GM12878 (cell line): ENCODE measurements at regions not wholly inside any gene's neighbourhood (a gene's known extent, or its start where the extent isn't known, plus 50 kb on each side); places are given as distances from the start of the nearest gene placed in this dataset.
A peak's percentile ranks its signal among the peaks of the same experiment; 100 is the strongest.

Experiments
- ATAC-seq: fragments of 200-7000 bp; cut with Tn5 transposase; 3 replicates; pipeline ENCODE4 v1.9.1; 2020; ENCODE audit warnings: mild to moderate bottlenecking, moderate library complexity
- BruUV-seq: library from RNA; stranded (reverse); fragments of 400-500 nt; replicated peaks from 2 replicates; lab custom pipeline; 2021; lab: Mats Ljungman, UMichigan
- CTCF ChIA-PET: fragments of 300-600 bp; sonication (Branson Sonifier 250); formaldehyde crosslinking; extraction: SDS; loops from one replicate; lab custom pipeline; 2021; ENCODE audit warnings: inconsistent platforms; lab: Yijun Ruan, JAX
- POLR2A ChIA-PET: fragments of 350-600 bp; formaldehyde crosslinking; extraction: SDS; loops from one replicate; lab custom pipeline; 2021; ENCODE audit warnings: inconsistent platforms; lab: Charles Lee
- RAD21 ChIA-PET: fragments of 300-600 bp; sonication (Branson Sonifier 250); formaldehyde crosslinking; loops from one replicate; lab custom pipeline; 2023; ENCODE audit warnings: antibody characterized with exemption; ENCODE audit not compliant: unreplicated experiment; lab: Charles Lee
- SMC1A ChIA-PET: fragments of 300-600 bp; sonication (Branson Sonifier 250); formaldehyde crosslinking; loops from one replicate; lab custom pipeline; 2023; ENCODE audit not compliant: unreplicated experiment, uncharacterized antibody; lab: Charles Lee
- DNase-seq: peaks from one replicate; pipeline ENCODE4 v3.0.0-alpha.2; 2011; ENCODE audit warnings: low read depth, low spot score
- FAIRE-seq: peaks from 3 replicates; lab custom pipeline; 2011; peaks lifted over from hg19 to GRCh38; lab: Jason Lieb, UNC
- H2AFZ ChIP-seq: 2 replicates; pipeline ENCODE4 v1.6.0; 2011; ENCODE audit warnings: low read depth, low read length, control low read depth; ENCODE audit not compliant: control insufficient read depth
- H3K27ac ChIP-seq: 2 replicates; pipeline ENCODE4 v1.5.1; 2011; ENCODE audit warnings: control low read depth; ENCODE audit not compliant: control insufficient read depth, insufficient read depth
- H3K27me3 ChIP-seq, 2 experiments: replicated peaks in 1 of 2; 2 replicates each; pipeline versions ENCODE4 v1.6.0 to v1.6.1; 2011; ENCODE audit warnings: low read length in 1 of 2; ENCODE audit not compliant: control insufficient read depth in 2 of 2, insufficient read depth in 2 of 2
- H3K36me3 ChIP-seq, 2 experiments: 2 replicates each; pipeline ENCODE4 v1.5.1; 2011; ENCODE audit warnings: low read length in 1 of 2; ENCODE audit not compliant: control insufficient read depth in 2 of 2, insufficient read depth in 2 of 2
- H3K4me1 ChIP-seq: 2 replicates; pipeline ENCODE4 v1.6.1; 2011; ENCODE audit warnings: mild to moderate bottlenecking, low read length, moderate library complexity, mixed read lengths; ENCODE audit not compliant: control insufficient read depth, insufficient read depth
- H3K4me2 ChIP-seq: 2 replicates; pipeline ENCODE4 v1.6.0; 2011; ENCODE audit warnings: control low read depth; ENCODE audit not compliant: control insufficient read depth, insufficient read depth
- H3K4me3 ChIP-seq: fragments of 200-600 bp; sonication (generic); 2 replicates; pipeline ENCODE4 v1.5.1; 2016
- H3K79me2 ChIP-seq: 2 replicates; pipeline ENCODE4 v1.6.0; 2011; ENCODE audit warnings: low read length; ENCODE audit not compliant: control insufficient read depth, insufficient read depth
- H3K9ac ChIP-seq: 2 replicates; pipeline ENCODE4 v1.8.0; 2011; ENCODE audit warnings: low read length, control low read depth, mixed read lengths; ENCODE audit not compliant: control insufficient read depth, insufficient read depth
- H3K9me3 ChIP-seq: replicated peaks from 3 replicates; pipeline ENCODE4 v1.5.1; 2011; ENCODE audit warnings: mild to moderate bottlenecking, low read length; ENCODE audit not compliant: control insufficient read depth, insufficient read depth
- H4K20me1 ChIP-seq: 2 replicates; pipeline ENCODE4 v1.6.0; 2011; ENCODE audit not compliant: control insufficient read depth, insufficient read depth
- JUNB ChIP-seq: IDR thresholded peaks from 2 replicates; pipeline ENCODE4 v1.6.1; 2016; ENCODE audit warnings: antibody characterized with exemption, mild to moderate bottlenecking
- NFXL1 ChIP-seq: fragments of 450-650 bp; IDR thresholded peaks from 2 replicates; pipeline ENCODE4 v1.6.1; 2017; ENCODE audit warnings: antibody characterized with exemption, mild to moderate bottlenecking, borderline replicate concordance
- RUNX3 ChIP-seq: IDR thresholded peaks from 2 replicates; pipeline ENCODE4 v1.6.1; 2012; ENCODE audit warnings: low read length, inconsistent platforms
- WGBS: methylation state at CpG from one replicate; pipeline ENCODE4 v1.1.6; 2016; ENCODE audit warnings: low lambda C conversion rate; ENCODE audit not compliant: insufficient replicate concordance, insufficient coverage; ENCODE audit errors: missing lambda C conversion rate; 5-methylcytosine and 5-hydroxymethylcytosine counted together
- in situ Hi-C: fragments of 300-500 bp; cut with MboI; formaldehyde crosslinking; loops from 9 replicates; pipeline ENCODE4 v1.14.3; 2018; ENCODE audit warnings: mixed read lengths
- intact Hi-C: fragments of 100-400 bp; cut with micrococcal nuclease; formaldehyde crosslinking; loops from one replicate; pipeline ENCODE4 v1.14.2; 2022; ENCODE audit not compliant: unreplicated experiment
- TF ChIP-seq, protein P1 (sequence below): IDR thresholded peaks from 2 replicates; pipeline ENCODE4 v1.6.1; 2011; ENCODE audit warnings: low read depth, low read length, improper control_type of control experiment, borderline replicate concordance
- TF ChIP-seq, protein P2 (sequence below): IDR thresholded peaks from 2 replicates; pipeline ENCODE4 v1.6.1; 2011; ENCODE audit warnings: borderline replicate concordance, low read depth, mild to moderate bottlenecking, moderate library complexity, low read length; ENCODE audit not compliant: insufficient read depth, poor library complexity, severe bottlenecking

DNA sequence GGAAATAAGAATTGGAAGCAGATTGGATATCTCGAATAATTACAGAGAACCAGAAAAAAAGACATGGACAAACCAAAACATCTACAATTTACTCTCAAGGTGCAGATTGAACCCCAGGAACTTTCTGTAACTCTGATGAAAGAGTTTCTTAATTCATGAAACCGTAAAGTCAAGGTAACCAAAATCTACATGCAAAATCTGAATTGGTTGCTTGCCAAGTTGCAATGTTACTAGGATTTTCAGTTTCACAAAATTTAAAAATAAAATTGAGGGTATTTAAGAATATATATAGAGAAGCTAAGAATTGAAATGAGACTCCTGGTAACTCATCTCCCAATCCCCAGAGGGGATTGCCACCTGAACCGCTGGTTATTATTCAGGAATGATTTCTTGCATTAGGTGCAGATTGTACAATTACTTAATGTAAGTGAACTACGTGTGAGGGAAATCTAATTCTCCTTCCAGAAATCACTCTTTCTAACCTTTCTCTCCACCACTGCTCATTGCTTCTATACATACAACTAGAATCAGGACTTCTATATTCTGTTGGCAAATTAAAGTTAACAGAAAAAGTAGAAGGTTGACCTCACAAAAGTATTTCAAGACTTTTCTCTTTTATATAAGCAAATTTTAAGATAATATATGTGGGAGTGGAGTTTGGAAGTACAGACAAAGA lies 221.5 kb upstream of the NDST4 start:
- 21% methylated on average over 4 of the region's 4 CpGs for WGBS
- ChIA-PET RAD21 (no interaction called here), CTCF (no interaction called here), POLR2A (no interaction called here), SMC1A (no interaction called here)
- intact Hi-C loops (no loop called here), in situ Hi-C loops (no loop called here)
- H3K4me2 ChIP-seq, result no peak overlapping the region
- H4K20me1 ChIP-seq, result no peaks in the 10 kb centered on the region
- ATAC-seq, result peak; percentile 73
- peaks cover 9% of the 10 kb centered on the region; the same call in 1 of the 2 replicates for H3K4me1 ChIP-seq
- H3K9ac ChIP-seq, result no peak overlapping the region
- FAIRE-seq, result peak; percentile 71
- BruUV-seq, result no TSS peak
- no peak overlapping the region for H3K27ac ChIP-seq
- no peaks in the 10 kb centered on the region for H3K9me3 ChIP-seq
- H2AFZ ChIP-seq, result no peak overlapping the region
- H3K27me3 ChIP-seq, result no peaks in the 10 kb centered on the region
- H3K36me3 ChIP-seq, result no peaks in the 10 kb centered on the region
- TF ChIP-seq, protein P1, sequence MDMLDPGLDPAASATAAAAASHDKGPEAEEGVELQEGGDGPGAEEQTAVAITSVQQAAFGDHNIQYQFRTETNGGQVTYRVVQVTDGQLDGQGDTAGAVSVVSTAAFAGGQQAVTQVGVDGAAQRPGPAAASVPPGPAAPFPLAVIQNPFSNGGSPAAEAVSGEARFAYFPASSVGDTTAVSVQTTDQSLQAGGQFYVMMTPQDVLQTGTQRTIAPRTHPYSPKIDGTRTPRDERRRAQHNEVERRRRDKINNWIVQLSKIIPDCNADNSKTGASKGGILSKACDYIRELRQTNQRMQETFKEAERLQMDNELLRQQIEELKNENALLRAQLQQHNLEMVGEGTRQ, result no peak
- TF ChIP-seq RUNX3 (peak; percentile 32; the same call in 1 of the 2 replicates), JUNB (0 out of 2 replicates have a peak, but pooled peaks have one; percentile 16), NFXL1 (no peak)
- TF ChIP-seq, protein P2, sequence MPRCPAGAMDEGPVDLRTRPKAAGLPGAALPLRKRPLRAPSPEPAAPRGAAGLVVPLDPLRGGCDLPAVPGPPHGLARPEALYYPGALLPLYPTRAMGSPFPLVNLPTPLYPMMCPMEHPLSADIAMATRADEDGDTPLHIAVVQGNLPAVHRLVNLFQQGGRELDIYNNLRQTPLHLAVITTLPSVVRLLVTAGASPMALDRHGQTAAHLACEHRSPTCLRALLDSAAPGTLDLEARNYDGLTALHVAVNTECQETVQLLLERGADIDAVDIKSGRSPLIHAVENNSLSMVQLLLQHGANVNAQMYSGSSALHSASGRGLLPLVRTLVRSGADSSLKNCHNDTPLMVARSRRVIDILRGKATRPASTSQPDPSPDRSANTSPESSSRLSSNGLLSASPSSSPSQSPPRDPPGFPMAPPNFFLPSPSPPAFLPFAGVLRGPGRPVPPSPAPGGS, result peak; percentile 24
- peak; percentile 34 for DNase-seq
- H3K4me3 ChIP-seq, result no peak overlapping the region
- no peaks in the 10 kb centered on the region for H3K79me2 ChIP-seq
